ENCODE measurements at regions not wholly inside any gene's neighbourhood (a gene's known extent, or its start where the extent isn't known, plus 50 kb on each side); places are given as distances from the start of the nearest gene placed in this dataset.

DNA sequence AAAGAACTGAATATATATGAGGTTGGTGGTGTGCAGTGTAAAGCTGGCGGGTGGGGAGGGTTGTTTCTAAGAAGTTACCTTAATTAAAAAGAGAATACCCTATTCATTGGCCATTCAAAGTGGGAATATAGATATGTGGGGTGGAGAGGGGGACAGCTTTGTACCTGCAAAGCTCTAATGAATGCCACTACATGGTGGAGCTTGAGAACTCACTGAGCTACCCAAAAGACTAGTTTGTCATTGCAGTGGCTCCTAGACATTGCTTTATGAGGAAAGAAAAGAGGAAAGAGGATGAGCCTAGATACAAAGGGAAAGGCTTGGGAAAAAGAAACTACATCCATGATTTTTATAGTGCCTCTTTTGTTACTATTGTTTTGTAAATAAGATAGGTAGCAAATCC lies 209.9 kb upstream of the SPRY1 start:
- Mint-ChIP-seq H3K9me3 (ENCODE audit: unreplicated experiment) (no peaks in the 10 kb centered on the region), H3K27ac (ENCODE audit: unreplicated experiment) (no peak overlapping the region), H3K4me1 (ENCODE audit: low read depth, unreplicated experiment) (no peaks in the 10 kb centered on the region), H3K27me3 (ENCODE audit: low read depth, unreplicated experiment) (no peaks in the 10 kb centered on the region), H3K36me3 (ENCODE audit: low read depth, unreplicated experiment) (peaks cover 2% of the 10 kb centered on the region), H3K4me3 (ENCODE audit: unreplicated experiment) (no peak overlapping the region)
- Histone ChIP-seq H3K36me3 (ENCODE audit: insufficient read depth, low read length) (no peaks in the 10 kb centered on the region), H3K4me2 (ENCODE audit: low read length) (no peak overlapping the region), H3K79me2 (ENCODE audit: insufficient read depth, low read length) (no peaks in the 10 kb centered on the region), H3K4me1 (ENCODE audit: insufficient read depth, low read length) (no peaks in the 10 kb centered on the region), H3K9me3 (ENCODE audit: insufficient read depth, low read depth, low read length) (no peaks in the 10 kb centered on the region), H3K27me3 (ENCODE audit: insufficient read depth, low read length) (no peaks in the 10 kb centered on the region), H3K9ac (ENCODE audit: low read length) (no peak overlapping the region), H4K20me1 (ENCODE audit: insufficient read depth, low read length) (no peaks in the 10 kb centered on the region), H3K27ac (ENCODE audit: low read depth, low read length) (no peak overlapping the region), H2AFZ (ENCODE audit: low read depth, low read length) (no peak overlapping the region), H3K4me3 (ENCODE audit: insufficient read depth, low read depth, low read length) (no peak overlapping the region)
- DNase-seq (ENCODE audit: low read depth) (no peak), FAIRE-seq (no peak)
- TF ChIP-seq, protein P1, sequence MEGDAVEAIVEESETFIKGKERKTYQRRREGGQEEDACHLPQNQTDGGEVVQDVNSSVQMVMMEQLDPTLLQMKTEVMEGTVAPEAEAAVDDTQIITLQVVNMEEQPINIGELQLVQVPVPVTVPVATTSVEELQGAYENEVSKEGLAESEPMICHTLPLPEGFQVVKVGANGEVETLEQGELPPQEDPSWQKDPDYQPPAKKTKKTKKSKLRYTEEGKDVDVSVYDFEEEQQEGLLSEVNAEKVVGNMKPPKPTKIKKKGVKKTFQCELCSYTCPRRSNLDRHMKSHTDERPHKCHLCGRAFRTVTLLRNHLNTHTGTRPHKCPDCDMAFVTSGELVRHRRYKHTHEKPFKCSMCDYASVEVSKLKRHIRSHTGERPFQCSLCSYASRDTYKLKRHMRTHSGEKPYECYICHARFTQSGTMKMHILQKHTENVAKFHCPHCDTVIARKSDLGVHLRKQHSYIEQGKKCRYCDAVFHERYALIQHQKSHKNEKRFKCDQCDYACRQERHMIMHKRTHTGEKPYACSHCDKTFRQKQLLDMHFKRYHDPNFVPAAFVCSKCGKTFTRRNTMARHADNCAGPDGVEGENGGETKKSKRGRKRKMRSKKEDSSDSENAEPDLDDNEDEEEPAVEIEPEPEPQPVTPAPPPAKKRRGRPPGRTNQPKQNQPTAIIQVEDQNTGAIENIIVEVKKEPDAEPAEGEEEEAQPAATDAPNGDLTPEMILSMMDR (IDR thresholded peaks at IDR 0.05; ENCODE audit: insufficient read depth, low read depth, low read length): no peak
- no peak for TF ChIP-seq EZH2 (IDR thresholded peaks at IDR 0.05; ENCODE audit: insufficient read depth, low read length)

DNA sequence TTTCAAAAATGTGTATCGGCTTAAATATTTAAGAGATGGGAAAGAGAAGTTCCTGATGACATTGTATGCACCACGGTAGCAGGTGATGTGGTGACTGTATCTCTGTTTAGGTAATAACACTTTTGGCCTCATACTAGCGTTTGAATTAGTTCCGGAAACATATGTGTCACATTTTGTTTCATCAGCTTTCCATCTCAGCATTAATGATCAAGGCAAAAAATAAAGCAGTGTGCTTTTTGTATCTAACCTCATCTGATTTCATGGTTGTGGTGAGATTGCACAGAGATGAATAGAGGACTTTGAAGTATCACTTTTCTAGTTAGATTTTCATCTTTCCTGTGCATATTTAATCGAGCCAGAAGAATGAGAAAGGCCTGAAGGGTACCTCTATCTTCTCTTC lies 206.4 kb upstream of the SPRY1 start:
- Mint-ChIP-seq H3K4me1 (ENCODE audit: low read depth, unreplicated experiment) (no peaks in the 10 kb centered on the region), H3K27me3 (ENCODE audit: low read depth, unreplicated experiment) (no peaks in the 10 kb centered on the region), H3K9me3 (ENCODE audit: unreplicated experiment) (no peaks in the 10 kb centered on the region), H3K27ac (ENCODE audit: unreplicated experiment) (no peak overlapping the region), H3K4me3 (ENCODE audit: unreplicated experiment) (no peak overlapping the region), H3K36me3 (ENCODE audit: low read depth, unreplicated experiment) (peaks cover 2% of the 10 kb centered on the region)
- Histone ChIP-seq H3K79me2 (ENCODE audit: insufficient read depth, low read length) (no peaks in the 10 kb centered on the region), H3K4me2 (ENCODE audit: low read length) (no peak overlapping the region), H3K4me1 (ENCODE audit: insufficient read depth, low read length) (no peaks in the 10 kb centered on the region), H3K4me3 (ENCODE audit: insufficient read depth, low read depth, low read length) (no peak overlapping the region), H2AFZ (ENCODE audit: low read depth, low read length) (no peak overlapping the region), H4K20me1 (ENCODE audit: insufficient read depth, low read length) (no peaks in the 10 kb centered on the region), H3K27ac (ENCODE audit: low read depth, low read length) (no peak overlapping the region), H3K9me3 (ENCODE audit: insufficient read depth, low read depth, low read length) (no peaks in the 10 kb centered on the region), H3K27me3 (ENCODE audit: insufficient read depth, low read length) (no peaks in the 10 kb centered on the region), H3K36me3 (ENCODE audit: insufficient read depth, low read length) (no peaks in the 10 kb centered on the region), H3K9ac (ENCODE audit: low read length) (no peak overlapping the region)
- no peak for TF ChIP-seq EZH2 (IDR thresholded peaks at IDR 0.05; ENCODE audit: insufficient read depth, low read length)
- TF ChIP-seq, protein P1 (IDR thresholded peaks at IDR 0.05; ENCODE audit: insufficient read depth, low read depth, low read length): no peak
- DNase-seq (ENCODE audit: low read depth): no peak
- FAIRE-seq: no peak

DNA sequence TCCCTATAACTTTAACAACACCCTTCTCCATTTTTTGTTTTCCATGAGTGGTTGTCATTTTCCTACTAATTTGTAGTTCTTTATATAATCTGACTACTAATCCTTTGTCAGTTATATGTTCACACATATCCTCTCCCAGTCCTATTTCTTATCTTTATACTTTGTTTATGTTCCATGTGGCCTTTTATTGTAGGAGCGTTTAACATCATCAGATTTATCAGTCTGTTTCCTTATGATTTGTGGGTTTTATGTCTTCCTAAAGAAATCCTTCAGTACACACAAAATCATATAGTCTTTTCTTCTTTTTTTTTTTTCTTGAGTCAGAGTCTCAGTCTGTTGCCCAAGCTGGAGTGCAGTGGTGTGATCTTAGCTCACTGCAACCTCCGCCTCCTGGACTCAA lies 204.9 kb upstream of the SPRY1 start:
- no peaks in the 10 kb centered on the region for H4K20me1 ChIP-seq (ENCODE audit: insufficient read depth, low read length)
- no peaks in the 10 kb centered on the region for H3K4me1 ChIP-seq (ENCODE audit: insufficient read depth, low read length)
- H3K36me3 Mint-ChIP-seq (ENCODE audit: low read depth, unreplicated experiment): peaks cover 2% of the 10 kb centered on the region
- no peak overlapping the region for H3K9ac ChIP-seq (ENCODE audit: low read length)
- no peak for TF ChIP-seq EZH2 (IDR thresholded peaks at IDR 0.05; ENCODE audit: insufficient read depth, low read length)
- TF ChIP-seq, protein P1 (IDR thresholded peaks at IDR 0.05; ENCODE audit: insufficient read depth, low read depth, low read length): no peak
- H3K4me1 Mint-ChIP-seq (ENCODE audit: low read depth, unreplicated experiment): no peaks in the 10 kb centered on the region
- no peaks in the 10 kb centered on the region for H3K9me3 ChIP-seq (ENCODE audit: insufficient read depth, low read depth, low read length)
- H3K27ac ChIP-seq (ENCODE audit: low read depth, low read length): no peak overlapping the region
- FAIRE-seq (no peak), DNase-seq (ENCODE audit: low read depth) (no peak)
- H3K4me3 Mint-ChIP-seq (ENCODE audit: unreplicated experiment): no peak overlapping the region
- no peaks in the 10 kb centered on the region for H3K36me3 ChIP-seq (ENCODE audit: insufficient read depth, low read length)
- no peaks in the 10 kb centered on the region for H3K9me3 Mint-ChIP-seq (ENCODE audit: unreplicated experiment)
- H3K27me3 ChIP-seq (ENCODE audit: insufficient read depth, low read length): no peaks in the 10 kb centered on the region
- H3K79me2 ChIP-seq (ENCODE audit: insufficient read depth, low read length): no peaks in the 10 kb centered on the region
- H3K27me3 Mint-ChIP-seq (ENCODE audit: low read depth, unreplicated experiment): no peaks in the 10 kb centered on the region
- no peak overlapping the region for H3K4me2 ChIP-seq (ENCODE audit: low read length)
- no peak overlapping the region for H3K4me3 ChIP-seq (ENCODE audit: insufficient read depth, low read depth, low read length)
- no peak overlapping the region for H2AFZ ChIP-seq (ENCODE audit: low read depth, low read length)
- no peak overlapping the region for H3K27ac Mint-ChIP-seq (ENCODE audit: unreplicated experiment)

All from astrocyte (in vitro differentiated cells and primary cell).